HepG2 (cell line): ENCODE measurements at regions not wholly inside any gene's neighbourhood (a gene's known extent, or its start where the extent isn't known, plus 50 kb on each side); places are given as distances from the start of the nearest gene placed in this dataset.

Experiments used
- ARNTL ChIP-seq: sonication (generic); formaldehyde crosslinking; IDR thresholded peaks from 2 replicates; pipeline ENCODE4 v1.4.0; 2020; ENCODE audit warnings: mild to moderate bottlenecking, missing genetic modification reagents
- CTCF ChIP-seq: sonication (generic); formaldehyde crosslinking; IDR thresholded peaks from 2 replicates; pipeline ENCODE4 v1.5.0; 2020; ENCODE audit warnings: mild to moderate bottlenecking, missing genetic modification reagents, moderate library complexity
- EZH2 ChIP-seq: conservative IDR thresholded peaks from 2 replicates; pipeline ENCODE4 v1.6.1; 2012; ENCODE audit warnings: mild to moderate bottlenecking, low read depth, low read length, moderate library complexity
- HOXA3 ChIP-seq: sonication (generic); formaldehyde crosslinking; IDR thresholded peaks from 2 replicates; pipeline ENCODE4 v1.5.0; 2020; ENCODE audit warnings: missing genetic modification reagents
- PCBP1 ChIP-seq: fragments of 200-400 bp; formaldehyde crosslinking; IDR thresholded peaks from 2 replicates; pipeline ENCODE4 v1.6.1; 2017; ENCODE audit warnings: mild to moderate bottlenecking, low read depth, low read length, borderline replicate concordance
- ZFP36 ChIP-seq: fragments of 150-350 bp; IDR thresholded peaks from 2 replicates; pipeline ENCODE4 v1.6.1; 2018; ENCODE audit warnings: borderline replicate concordance, low read length, low read depth; ENCODE audit not compliant: partially characterized antibody
- ZNF260 ChIP-seq: sonication (generic); formaldehyde crosslinking; IDR thresholded peaks from 2 replicates; pipeline ENCODE4 v1.4.0; 2020; ENCODE audit warnings: missing genetic modification reagents, low read depth, mild to moderate bottlenecking, borderline replicate concordance

GRCh38 chr3:20543535-20544226, 357.7 kb upstream of the SGO1 start:
- TF ChIP-seq ZNF260 (CRISPR knock-in tag) (no peak), ZFP36 (no peak), EZH2 (no peak), ARNTL (CRISPR knock-in tag) (no peak), CTCF (CRISPR knock-in tag) (no peak), HOXA3 (CRISPR knock-in tag) (no peak), PCBP1 (no peak)
